GM19455 (cell line): ENCODE measurements at regions not wholly inside any gene's neighbourhood (a gene's known extent, or its start where the extent isn't known, plus 50 kb on each side); places are given as distances from the start of the nearest gene placed in this dataset.

Source experiments
- ATAC-seq: cut with Tn5 transposase; IDR thresholded peaks from one replicate; pipeline ENCODE4 v1.9.1; 2021; ENCODE audit not compliant: unreplicated experiment

- ATAC-seq, result no peak
Observed at GRCh38 chr4:162366146-162366545, 202.3 kb upstream of the FSTL5 start.

DNA sequence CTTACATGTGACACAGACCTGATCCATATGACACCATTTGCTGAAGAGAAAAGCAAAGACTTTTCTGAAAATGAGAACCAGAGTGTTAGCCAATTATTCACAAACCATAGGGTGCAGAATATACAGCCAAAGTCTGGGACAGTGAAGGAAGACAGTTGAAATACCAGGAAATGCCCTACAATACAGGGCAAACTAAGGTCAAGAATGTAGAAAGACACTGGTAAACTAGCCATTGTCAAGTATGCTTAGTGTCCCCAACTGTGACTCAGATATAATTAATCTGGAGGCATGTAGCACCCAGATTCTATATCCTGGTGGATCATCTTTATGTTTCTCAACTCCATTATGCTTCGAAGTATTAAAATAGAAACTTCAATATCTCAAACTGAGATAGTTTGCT is 200.9 kb upstream of the FSTL5 start:
- ATAC-seq, result no peak

- ATAC-seq, result no peak
Observed at GRCh38 chr4:162360369-162361149, 196.8 kb upstream of the FSTL5 start.

- ATAC-seq, result no peak
Observed at GRCh38 chr4:162356181-162356580, 192.4 kb upstream of the FSTL5 start.

GRCh38 chr4:162352580-162353107 is 188.8 kb upstream of the FSTL5 start:
- ATAC-seq, result no peak

GRCh38 chr4:162350331-162350730 is 186.5 kb upstream of the FSTL5 start:
- no peak for ATAC-seq

GRCh38 chr4:162349395-162349794 is 185.6 kb upstream of the FSTL5 start:
- no peak for ATAC-seq

DNA sequence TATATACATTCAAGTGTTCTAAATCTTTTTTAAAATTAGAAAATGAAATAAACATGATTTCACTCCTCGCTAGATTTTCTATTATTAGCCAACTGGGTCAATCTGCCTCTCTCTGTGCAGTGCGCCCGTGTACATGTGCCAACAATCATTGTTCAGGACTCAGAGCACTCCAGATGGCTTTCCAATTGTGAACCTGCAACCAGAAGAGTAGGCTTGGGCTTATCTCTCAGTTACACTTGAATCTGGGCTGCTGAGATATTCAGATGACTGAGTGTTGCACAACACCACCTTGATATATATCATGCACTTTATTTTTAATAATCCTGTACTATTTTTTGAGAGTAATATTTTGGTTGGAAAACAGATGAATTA is 184.0 kb upstream of the FSTL5 start:
- no peak for ATAC-seq

DNA sequence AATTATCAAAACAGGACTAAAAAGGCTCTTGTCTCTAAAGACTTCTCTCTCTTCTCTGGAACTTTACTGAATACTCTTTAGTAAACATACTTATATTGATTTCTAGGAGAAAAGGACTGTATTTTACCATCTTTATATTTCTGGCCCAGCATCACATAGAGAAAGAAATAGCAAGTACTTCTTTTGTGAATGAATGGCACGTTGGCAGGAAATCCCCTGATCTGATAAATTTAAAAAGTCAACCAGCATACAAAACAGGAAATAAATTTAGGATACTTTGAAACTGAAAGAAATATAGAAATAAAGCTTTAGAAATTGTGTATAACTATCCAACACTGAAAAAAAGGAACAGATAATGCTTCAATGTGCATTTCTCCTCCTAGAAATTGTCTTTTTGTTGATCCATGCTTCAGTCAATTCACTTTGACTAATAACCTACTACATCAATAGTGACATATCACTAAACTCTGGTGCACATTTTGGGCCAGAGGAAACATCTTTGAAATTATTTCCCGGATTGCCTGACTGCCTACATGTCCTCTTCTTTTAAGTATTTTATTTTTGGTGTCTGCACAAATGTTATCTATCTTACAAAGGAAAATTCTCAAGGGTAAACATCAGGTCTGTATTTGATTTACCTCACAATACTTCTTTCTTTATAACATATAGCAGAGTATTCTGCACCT is 183.5 kb upstream of the FSTL5 start:
- no peak for ATAC-seq

DNA sequence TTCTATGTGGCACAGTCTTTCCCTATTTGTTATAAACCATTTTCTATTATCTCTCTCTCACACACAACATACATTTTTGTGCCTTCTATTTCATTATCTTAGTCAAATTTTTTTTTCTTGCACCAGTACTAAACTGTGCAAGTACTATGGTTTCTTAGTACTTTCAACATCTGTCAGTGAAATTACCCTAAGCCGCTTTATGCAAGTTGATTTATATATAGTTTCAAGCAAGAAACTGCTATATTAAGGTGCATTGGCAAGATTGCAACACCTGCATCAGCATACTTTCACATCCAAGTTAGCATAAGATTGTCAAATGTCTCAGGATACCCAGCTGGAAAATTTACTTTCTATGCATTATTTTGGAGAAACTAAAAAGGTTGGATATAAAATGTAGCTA is 180.2 kb upstream of the FSTL5 start:
- no peak for ATAC-seq

- no peak for ATAC-seq
Observed at GRCh38 chr4:162341533-162341932, 177.7 kb upstream of the FSTL5 start.

- no peak for ATAC-seq
Observed at GRCh38 chr4:162323919-162324318, 160.1 kb upstream of the FSTL5 start.

GRCh38 chr4:162322054-162322453 is 158.3 kb upstream of the FSTL5 start:
- ATAC-seq, result no peak

DNA sequence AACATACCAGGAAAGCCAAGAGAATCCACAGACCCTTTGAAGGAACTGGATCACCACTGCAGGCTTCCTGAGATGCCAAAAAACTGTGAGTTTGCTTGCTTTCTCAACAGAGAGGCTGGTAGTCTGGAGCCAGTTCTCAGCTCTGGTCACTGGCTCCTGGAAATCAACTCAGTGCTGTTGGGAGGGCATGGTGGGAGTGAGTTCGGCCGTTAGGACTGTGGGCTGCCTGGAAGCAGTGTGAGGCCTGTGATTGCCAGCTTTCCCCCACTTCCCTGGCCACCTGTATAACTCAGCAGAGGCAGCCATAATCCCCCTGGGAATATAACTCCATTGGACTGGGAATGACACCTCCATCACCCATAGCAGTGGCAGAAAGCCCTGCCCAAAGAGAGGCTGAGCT is 122.0 kb upstream of the FSTL5 start:
- no peak for ATAC-seq

GRCh38 chr4:162282684-162283083 is 118.9 kb upstream of the FSTL5 start:
- no peak for ATAC-seq

GRCh38 chr4:162274354-162274753 is 110.6 kb upstream of the FSTL5 start:
- ATAC-seq, result peak; percentile 65

DNA sequence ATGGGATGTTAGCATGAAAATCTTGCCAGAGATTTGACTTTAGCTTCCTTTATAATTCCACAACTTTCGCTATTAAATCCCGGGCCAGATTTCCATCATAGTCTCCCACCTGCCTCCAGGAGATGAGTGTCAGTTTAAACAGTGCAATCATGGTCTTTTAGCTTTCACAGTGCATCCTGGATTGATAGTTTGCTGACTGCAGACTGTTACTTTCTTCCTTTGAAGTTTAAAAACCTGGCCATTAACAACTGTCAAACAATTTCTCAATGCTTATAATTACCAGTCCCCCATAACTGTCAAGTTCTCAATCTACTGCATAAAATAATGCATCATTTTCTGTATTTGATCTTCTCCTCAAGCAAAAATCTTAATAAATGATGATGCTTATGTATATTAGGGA is 108.4 kb upstream of the FSTL5 start:
- ATAC-seq, result no peak

DNA sequence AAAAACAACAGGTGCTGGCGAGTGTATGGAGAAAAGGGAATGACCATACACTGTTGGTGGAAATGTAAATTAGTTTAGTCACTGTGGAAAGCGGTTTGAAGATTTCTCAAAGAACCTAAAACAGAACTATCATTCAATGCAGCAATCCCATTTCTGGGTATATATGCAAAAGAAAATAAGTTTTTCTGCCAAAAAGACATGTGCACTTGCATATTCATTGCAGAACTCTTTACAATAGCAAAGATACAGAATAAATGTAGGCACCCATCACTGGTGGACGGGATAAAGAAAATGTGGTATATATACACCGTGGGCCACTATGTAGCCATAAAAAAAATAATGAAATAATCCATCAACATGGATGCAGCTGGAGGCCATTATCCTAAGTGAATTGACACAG is 105.1 kb upstream of the FSTL5 start:
- no peak for ATAC-seq

- ATAC-seq, result no peak
Observed at GRCh38 chr4:162265802-162266201, 102.0 kb upstream of the FSTL5 start.

DNA sequence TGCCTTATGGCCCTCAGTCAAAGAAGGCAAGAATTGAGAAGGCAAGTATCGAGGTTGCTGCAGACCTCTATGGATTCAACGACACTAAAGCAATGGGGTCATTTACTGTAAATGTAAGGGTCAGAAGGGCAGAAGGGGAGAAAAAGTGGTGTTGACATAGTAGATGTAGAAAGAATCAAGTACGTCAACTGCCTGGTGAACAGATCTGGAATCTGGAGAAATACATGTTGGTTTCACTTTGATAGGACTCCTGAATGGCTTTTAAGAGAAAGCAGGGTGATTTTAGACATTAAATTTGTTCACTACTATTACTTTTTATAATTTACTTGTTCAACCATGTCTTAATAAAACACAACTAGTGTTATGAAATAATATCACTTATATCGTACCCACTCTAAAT is 81.3 kb upstream of the FSTL5 start:
- no peak for ATAC-seq

- no peak for ATAC-seq
Observed at GRCh38 chr4:162241857-162242256, 78.1 kb upstream of the FSTL5 start.

GRCh38 chr4:162239992-162240769 is 76.4 kb upstream of the FSTL5 start:
- no peak for ATAC-seq
